NCI-H774 (cell line): ENCODE measurements at regions not wholly inside any gene's neighbourhood (a gene's known extent, or its start where the extent isn't known, plus 50 kb on each side); places are given as distances from the start of the nearest gene placed in this dataset.

Experiments used
- DNase-seq: peaks from one replicate; lab custom pipeline; 2025; lab: John Stamatoyannopoulos, UW

DNA sequence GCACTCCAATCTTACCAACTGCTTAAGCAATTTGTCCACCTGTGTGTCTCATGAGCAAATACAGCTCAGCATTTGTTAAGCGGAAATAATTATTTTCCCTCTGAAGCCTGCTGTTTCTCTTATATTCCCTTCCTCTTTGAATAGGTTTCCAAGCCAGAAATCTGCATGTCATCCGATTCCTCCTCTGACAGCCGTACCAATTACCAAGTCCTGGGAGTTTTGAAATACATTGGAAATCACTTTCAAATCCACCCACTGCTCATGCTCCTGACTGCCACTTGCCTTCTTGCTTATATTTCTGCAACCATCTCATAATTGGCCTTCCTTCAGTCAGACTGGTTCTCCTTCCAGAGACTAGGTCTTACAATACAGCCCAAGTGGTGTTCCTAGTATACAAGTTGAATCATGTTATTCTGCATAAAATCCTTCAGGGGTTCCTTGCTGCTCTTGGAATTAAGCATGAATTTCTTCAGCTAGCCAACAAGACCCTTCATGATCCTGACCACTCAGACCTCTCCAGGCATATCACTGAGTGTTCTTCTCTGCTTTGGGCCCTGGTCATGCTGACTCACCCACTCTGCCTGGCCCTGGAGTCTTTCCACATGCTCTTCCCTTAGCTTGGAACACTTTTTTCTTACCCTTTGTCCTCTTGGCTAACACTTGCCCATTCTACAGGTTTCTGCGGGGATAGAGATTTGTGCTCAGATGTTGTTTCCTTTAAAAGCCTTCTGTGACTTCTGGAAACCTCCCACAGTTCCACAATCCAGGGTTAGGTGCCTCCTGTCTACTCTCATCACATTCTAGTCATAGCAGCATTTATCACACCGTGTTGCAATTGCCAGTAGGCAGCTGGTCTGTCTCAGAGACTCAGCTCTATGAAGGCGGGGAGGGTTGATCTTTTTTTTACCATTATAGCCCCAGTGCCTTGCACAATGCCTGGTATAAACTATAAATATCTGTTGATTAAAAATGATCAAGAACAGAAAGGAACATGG is 157.6 kb downstream of the ARL6IP6 start:
- no peak for DNase-seq

DNA sequence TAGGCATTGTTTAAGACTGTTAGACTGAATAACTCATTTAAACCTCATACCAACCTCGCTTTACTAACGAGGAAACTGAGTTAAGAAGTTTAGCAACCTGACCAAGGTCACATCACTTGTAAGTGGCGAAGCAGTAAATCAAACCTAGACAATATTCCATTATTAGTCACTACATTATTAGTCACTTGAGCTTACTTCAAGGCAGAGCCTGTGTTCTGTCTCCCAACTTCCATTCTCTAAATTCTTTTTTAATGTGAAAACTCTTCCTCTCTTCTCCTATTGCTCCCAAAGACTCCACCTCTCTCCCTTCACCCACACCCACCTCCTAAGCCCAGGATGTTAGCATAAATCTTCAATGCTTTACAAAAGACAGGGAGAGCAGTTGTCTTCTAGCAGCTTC is 156.5 kb downstream of the ARL6IP6 start:
- no peak for DNase-seq

DNA sequence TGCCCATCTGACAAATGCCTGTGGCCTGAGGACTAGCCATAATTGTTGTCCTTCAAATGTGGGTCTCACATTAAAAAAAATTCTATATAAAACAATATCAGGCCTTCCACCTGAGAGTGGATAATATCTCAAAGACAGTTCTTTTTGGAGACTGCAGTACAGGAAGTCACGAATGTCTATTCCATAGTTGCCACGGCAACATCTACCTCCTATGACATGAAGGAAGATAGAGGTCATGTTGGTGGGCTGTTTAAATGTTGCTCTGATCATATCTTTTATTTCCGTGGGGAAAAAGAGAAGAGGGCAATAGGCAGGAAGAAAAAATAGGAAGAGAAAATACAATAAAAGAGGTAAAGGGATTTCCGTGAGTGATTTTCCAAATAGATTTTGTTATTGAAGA is 151.8 kb downstream of the ARL6IP6 start:
- DNase-seq = no peak

DNA sequence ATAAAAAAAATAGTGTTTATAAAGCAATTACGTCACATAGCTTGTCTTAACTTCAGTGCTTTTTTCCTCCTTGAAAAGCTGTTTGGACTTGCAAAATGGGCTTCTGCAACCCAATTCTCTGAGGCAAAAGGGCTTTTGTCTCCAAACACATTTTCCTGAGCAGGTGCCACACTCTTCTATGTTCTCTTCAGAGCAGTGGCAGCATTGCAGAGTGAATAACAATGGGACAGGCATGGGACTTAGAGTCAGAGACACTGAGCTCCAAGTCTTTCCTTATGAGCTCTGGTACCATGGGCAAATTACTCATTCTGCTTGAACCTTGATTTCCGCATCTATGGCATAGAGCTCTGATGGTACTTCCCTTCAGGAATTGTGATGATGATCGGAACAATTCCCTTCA is 149.0 kb downstream of the ARL6IP6 start:
- DNase-seq = no peak

DNA sequence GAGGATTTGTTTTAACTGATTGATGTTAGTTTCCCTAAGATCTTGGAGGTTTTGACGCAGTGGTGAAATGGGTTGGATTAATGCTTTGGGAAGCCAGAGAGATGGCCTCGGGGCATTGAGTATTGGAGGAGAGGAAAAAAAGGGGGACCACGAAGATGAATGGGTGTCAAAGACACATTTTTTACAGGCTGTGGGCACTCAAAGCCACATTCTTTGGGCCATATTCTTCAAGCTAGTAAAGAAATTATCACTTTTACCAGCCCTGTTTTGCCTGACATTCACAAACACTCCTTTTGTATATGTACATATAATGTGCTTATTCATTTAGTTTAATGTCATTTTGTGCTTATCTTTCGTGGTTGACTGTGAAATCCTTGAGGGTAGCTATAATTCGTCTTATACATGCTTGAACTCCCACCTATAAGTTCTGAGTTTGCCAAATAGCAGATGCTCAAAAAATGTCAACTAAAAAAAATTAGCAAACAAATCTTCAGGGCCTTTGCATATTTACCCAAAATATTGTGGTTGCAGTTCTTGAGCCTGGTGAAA is 146.3 kb downstream of the ARL6IP6 start:
- DNase-seq = no peak

DNA sequence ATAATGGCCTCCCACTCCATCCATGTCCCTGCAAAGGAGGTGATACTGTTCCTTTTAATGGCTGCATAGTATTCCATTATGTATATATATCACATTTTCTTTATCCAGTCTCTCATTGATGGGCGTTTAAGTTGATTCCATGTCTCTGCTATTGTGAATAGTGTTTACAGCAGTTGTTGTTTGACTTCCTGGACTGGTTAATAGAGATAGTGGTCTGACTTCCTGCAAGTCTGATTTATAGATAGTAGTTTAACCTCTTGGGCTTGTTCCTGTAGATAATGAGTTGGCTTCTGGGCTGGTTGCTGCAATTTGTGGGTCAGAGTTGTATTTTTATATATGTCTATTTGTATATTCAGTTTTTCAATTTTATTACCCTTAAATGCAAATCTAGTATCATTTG is 145.4 kb downstream of the ARL6IP6 start:
- DNase-seq = no peak

DNA sequence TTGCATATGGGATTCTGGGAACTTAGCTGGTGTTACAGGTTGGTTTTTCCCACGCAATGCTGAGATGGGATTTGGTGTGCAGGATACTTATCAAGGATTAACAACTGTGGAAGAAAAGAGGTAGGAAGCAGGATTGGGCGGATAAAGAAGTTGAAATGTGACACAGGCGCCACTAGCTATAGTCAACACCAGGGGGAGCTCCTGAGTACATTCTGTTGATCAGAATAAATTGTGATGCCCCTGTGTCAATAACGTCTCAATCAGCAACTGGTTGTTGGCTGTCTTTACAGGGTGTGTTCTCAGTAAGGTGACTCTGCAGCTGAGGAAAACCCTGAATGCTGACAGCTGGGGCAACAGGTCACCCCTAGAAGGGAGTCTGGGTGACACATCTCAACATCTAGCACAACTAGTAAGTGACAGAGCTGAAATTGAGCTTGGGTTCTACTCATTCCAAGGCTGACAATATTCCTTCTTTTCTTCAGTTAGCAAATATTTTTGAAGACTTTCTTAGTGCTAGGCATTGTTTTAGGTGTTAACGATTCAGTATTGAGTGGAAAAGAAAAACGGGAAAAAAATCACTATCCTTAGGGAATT is 143.0 kb downstream of the ARL6IP6 start:
- no peak for DNase-seq

DNA sequence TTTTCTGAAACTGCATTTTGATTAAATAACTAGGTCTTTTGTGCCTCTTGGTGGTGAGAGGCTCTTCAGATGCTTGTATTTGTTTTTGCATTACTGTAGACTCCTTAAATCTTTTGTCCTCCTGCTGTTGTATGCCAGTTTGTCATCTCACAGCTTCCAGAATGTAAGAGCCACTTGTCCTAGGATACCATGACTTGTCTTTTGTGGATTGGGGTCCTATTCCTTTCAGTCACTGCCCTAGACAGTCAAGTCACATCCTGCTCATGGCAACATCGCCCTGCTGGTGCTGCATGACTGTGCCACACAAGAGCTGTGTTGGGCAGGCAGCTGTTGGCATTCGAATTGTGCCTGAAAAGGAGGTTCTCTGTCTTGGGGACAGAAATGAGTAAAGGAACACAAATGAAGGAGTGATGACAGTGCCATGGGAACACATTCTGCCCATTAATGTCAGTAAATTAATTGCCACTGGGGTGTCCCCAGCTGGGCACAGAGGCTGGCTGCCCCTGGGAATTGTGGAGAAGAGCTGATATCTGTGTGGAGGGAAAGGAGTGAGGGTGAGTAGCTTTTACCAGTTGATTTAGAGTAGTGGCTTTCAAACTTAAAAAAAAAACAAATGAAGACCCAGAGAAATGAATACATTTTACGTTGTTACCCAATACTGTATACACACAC is 140.3 kb downstream of the ARL6IP6 start:
- peak; percentile 40 for DNase-seq

DNA sequence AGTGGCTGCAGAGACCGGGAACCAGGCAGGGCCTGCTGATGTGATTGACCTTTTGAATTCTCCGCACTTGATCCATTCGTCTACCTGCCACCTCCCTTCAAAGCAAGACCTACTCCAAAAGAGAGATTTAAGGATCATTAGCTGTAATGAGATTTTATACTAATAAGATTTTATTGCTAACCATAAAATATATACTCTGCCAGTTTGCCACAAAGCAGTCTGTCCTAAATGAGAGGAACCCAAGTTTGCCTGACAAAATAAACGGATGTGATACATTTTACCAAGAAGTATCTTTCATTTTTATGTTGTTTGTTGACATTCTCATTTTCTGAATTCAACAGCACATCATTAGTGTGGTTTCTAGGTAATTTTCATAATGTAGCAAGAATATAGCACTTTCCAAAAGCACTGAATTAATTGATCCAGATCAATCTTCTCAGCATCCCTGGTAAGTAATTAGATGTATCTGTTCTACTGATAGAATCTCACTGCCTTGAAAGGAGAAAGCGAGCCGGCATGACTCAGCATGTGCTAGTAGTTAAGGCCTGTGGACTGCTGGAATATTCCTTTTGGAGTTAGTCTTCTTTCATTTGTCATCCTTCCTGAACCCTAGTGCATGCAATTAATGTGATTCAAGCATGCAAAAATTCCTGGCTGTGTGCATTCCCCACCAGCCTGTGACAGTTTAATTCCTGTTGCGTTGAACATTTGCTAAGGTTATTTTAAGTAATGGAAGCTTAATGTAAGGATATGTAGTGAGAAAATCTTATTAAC is 128.5 kb downstream of the ARL6IP6 start:
- no peak for DNase-seq

DNA sequence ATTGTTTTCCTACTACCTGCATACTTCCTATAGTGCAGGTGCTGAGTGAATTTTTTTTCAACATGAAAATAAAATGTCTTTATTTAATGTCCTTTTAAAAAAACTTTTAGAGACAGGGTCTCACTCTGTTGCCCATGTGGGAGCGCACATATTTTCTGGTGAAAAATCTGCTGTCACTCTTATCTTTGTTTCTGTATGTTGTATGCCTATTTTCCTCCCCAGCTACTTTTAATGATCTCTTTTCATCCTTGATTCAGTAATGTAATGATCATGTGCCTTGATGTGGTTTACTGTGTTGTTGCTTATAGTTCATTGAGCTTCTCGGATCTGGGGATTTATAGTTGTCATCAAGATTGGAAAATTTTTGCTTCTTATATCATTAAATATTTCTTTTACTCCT is 117.3 kb downstream of the ARL6IP6 start:
- no peak for DNase-seq

DNA sequence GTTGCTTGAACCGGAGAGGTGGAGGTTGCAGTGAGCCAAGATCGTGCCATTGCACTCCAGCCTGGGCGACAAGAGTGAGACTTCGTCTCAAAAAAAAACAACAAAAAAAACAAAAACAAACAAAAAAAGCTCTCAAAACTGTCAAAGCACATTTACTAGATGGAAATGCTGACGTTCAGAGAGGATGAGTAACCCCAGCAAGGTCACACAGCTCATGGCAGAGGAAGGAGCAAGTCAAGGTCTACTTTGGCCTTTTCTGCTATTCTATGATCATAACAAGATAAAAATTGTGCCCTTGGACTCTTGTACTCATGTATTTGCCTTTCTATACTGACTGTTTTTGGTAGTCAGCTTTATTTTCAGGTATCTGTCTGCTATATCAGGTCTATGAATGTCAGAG is 109.5 kb downstream of the ARL6IP6 start:
- DNase-seq = no peak

DNA sequence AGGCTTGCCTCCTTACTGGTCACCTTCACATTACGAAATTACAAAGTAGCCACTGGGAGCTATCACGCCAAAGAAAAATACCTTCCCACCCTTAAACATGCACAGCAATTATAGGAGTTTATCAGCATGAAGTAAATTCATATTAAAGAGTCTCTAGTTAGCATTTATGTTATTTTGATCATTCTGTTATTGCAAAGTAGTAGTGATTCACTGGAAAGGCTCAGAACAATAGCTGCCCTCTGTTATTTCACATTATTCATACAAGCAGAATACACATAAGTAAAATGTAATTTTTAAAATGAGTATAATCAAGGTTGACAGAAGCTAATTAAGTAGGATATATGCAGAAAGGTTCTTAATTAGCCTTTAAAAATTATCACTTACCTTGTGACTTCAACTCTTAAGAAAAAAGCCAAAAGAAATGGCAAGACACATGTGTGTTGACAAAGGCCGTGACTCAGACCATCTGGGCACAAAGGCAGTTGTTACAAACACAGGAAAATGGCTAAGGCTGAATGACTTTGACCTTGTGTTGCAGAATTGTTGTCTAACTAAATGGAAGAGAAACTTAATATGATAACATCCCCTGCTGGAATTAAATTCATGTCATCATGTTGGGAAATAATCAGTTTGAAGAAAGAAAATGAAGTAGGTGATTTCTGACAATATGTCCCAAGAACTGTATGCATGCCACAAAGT is 108.3 kb downstream of the ARL6IP6 start:
- no peak for DNase-seq

DNA sequence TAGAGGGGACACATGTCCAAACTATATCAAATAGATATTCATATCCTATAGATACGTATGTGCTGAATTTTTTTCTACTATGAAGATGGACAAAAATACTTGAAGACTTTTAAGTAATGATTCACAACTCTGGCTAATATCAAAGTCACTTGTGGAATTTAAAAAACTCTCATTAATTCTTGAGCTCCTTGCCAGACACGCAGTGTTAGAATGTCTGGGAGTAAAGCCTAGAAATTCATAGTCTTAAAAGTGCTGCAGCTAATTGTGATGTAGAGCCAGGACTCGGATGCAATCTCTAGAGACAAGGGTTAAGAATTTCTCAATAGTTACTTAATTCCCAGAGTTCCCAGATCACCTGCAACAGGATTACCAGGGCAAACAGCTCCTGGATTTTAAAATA is 107.4 kb downstream of the ARL6IP6 start:
- DNase-seq = no peak

DNA sequence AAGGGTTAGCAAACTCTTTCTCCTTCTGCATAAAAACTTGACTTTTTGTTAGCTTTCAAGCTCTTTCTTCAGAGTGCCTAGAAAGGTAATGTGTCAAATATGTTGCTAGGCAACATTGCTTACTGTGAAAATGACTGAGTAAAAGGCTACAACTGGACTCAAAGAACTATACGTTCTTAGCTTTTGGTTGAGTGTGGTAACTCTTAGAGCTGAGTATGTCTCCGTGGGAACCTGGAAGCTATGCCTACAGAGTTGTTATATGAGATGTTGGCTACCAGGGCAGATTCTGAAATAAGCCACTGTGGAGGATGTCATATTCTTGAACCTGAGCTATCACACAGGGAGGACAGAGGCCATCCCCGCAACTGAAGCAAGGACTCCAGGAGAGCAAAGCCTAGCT is 105.5 kb downstream of the ARL6IP6 start:
- no peak for DNase-seq

DNA sequence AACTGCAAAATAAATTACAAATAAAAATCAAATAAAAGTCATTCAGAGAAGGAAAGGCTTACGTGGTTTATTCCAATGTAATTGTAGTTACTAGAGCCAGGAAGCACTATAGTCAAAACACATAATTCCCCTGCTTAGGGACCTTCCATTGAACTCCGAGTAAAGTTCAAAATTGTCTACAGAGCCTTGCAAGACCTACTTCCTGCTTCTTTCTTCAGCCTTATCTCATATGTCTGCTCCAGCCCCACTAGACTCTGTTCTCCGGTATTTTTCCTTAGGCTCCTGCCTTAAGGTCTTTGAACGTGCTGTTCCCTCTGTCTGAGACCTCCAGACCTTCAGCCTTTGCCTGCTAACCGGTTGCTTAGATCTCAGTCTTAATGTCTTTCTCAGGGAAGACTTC is 104.3 kb downstream of the ARL6IP6 start:
- DNase-seq = no peak

DNA sequence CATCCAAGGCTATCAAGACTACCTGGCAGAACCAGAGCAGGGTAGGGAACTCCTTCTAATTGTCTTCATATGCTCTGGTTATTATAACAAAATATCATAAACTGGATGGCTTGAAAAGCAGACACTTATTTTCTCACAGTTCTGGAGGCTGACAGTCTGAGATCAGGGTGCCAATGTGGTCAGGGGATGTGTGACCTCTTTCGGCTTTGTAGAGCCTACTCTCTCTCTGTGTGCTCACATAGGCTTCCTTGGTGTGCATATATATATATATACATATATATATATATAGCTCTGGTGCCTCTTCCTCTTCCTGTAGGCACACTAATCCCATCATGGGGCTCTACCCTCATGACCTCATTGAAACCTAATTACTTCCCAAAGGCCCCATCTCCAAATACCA is 101.6 kb downstream of the ARL6IP6 start:
- DNase-seq = no peak

DNA sequence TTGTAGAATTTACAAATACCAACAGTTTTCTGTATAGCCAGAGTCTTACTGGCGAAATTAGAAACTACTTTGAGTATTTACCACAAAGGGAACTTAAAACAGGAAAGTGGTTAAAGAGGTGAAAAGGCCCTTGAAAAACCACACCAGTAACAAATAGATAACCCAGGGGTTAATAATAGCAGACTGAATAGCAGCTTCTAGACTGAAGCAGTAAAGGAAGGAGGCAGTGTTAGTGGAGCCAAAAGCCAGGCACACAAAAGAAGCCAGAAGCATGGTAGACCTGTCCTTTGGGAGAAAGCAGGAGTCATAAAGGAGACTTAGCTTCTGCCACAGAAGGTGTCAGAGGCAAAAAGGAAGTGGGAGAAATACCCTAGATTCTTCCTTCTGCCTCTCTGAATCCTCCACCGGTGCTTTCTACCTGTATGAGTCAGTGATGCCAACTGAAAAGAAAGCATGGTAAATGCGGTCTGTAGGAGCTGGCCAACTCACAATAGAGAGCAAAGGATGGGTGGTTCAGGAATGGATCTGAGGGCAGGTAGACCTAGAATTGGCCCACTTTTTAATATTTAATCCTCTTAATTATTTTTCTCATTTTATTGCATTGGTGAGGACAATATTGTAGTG is 97.3 kb downstream of the ARL6IP6 start:
- no peak for DNase-seq

DNA sequence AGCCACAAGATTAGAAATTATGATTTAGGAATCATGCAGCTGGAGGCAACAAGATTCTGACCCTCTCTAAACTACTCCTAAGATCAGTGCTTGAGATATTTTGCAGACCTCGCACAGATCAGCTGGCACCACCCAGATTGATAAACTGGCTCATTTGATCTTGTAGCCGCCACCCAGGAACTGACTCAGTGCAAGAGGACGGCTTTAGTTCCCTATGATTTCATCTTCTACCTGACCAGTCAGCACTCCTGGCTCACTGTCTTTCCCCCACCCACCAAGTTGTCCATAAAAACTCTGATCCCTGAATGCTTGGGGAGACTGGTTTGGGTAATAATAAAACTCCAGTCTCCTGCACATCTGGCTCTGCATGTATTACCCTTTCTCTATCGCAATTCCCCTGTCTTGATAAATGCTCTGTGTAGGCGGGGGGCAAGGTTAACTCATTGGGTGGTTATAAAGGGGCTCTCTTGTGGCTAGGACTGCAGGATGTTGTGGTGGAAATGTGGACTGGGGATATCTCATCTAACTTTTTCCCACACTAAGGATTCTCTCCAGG is 96.1 kb downstream of the ARL6IP6 start:
- no peak for DNase-seq

DNA sequence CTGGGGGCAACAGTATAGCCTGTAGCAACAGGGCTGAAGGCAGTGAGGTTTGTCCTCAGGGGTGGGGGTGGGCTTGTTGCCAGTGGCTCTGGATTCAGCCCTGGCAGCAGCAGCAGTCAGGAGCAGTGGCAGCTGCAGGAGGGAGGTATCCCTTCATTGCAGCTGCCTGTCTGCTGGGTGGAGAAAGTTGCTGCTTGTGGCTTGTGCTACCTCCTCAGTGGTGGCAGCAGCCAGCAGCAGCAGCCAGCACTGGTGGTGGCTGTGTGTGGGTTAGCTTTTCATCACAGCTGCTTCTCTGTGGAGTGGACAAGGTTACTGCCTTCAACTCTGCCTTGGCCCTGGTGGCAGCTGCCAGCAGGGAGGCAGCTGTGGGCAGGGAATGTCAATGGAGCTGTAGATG is 94.9 kb downstream of the ARL6IP6 start:
- DNase-seq = no peak
